HCT116 (cell line): ENCODE measurements at regions not wholly inside any gene's neighbourhood (a gene's known extent, or its start where the extent isn't known, plus 50 kb on each side); places are given as distances from the start of the nearest gene placed in this dataset.

Experiments
- ATAC-seq: fragments of 200-7000 bp; cut with Tn5 transposase; 2 replicates; pipeline ENCODE4 v1.9.1; 2020; ENCODE audit warnings: mild to moderate bottlenecking, moderate library complexity
- BruUV-seq: library from RNA; stranded (reverse); fragments of 400-500 nt; replicated peaks from 2 replicates; lab custom pipeline; 2021; lab: Mats Ljungman, UMichigan
- CTCF ChIA-PET: fragments of 300-600 bp; sonication (Branson Sonifier 250); formaldehyde crosslinking; loops from one replicate; lab custom pipeline; 2021; ENCODE audit warnings: antibody characterized with exemption; lab: Charles Lee
- POLR2A ChIA-PET: fragments of 300-600, 350-600 bp; sonication (Branson Sonifier 250); formaldehyde crosslinking; loops from one replicate; lab custom pipeline; 2021; ENCODE audit warnings: antibody characterized with exemption; lab: Charles Lee
- RAD21 ChIA-PET, 2 experiments: fragments of 300-600 bp; sonication (Branson Sonifier 250); formaldehyde crosslinking; loops; one replicate each; lab custom pipeline; 2023; ENCODE audit warnings: low total read pairs in 2 of 2; ENCODE audit not compliant: uncharacterized antibody in 2 of 2, unreplicated experiment in 2 of 2, low non-redundant PET in 1 of 2; lab: Charles Lee
- DNase-seq: peaks from one replicate; pipeline ENCODE4 v3.0.0-alpha.2; 2010; ENCODE audit warnings: low read depth, low spot score
- H2AFZ ChIP-seq: fragments of 200-600 bp; shearing (Covaris generic), sonication (generic); 2 replicates; pipeline ENCODE4 v1.6.1; 2017; ENCODE audit warnings: low read depth, mixed run types, mixed read lengths, antibody characterized with exemption, low read length; ENCODE audit not compliant: poor library complexity, severe bottlenecking
- H3K27ac ChIP-seq: 2 replicates; pipeline ENCODE4 v1.5.1; 2012; ENCODE audit warnings: low read depth, low read length
- H3K27me3 ChIP-seq: fragments of 200-600 bp; sonication (generic); 2 replicates; pipeline ENCODE4 v1.6.1; 2016; ENCODE audit warnings: mixed run types, low read length, mixed read lengths; ENCODE audit not compliant: insufficient read depth
- H3K36me3 ChIP-seq, 2 experiments: fragments of 200-500 bp in 1 of 2; fragments of 200-600 bp in 1 of 2; sonication (Bioruptor generic) in 1 of 2; sonication (generic) in 1 of 2; 2 replicates each; pipeline versions ENCODE4 v1.5.1 to v1.6.1; 2014 to 2016; ENCODE audit warnings: low read length in 2 of 2, inconsistent platforms in 1 of 2, mixed read lengths in 1 of 2, mixed run types in 1 of 2; ENCODE audit not compliant: insufficient read depth in 2 of 2, control insufficient read depth in 1 of 2
- H3K4me1 ChIP-seq, 2 experiments: fragments of 200-600 bp in 1 of 2; sonication (generic) in 1 of 2; 2 replicates each; pipeline versions ENCODE4 v1.5.1 to v1.6.1; 2012 to 2017; ENCODE audit warnings: low read length in 2 of 2, inconsistent platforms in 1 of 2, mild to moderate bottlenecking in 1 of 2, mixed read lengths in 1 of 2, mixed run types in 1 of 2, moderate library complexity in 1 of 2; ENCODE audit not compliant: insufficient read depth in 2 of 2, control insufficient read depth in 1 of 2
- H3K4me2 ChIP-seq: fragments of 200-600 bp; sonication (generic); 2 replicates; pipeline ENCODE4 v1.6.1; 2017; ENCODE audit warnings: mixed run types, low read length, mixed read lengths
- H3K4me3 ChIP-seq, 2 experiments: fragments of 200-600 bp in 1 of 2; sonication (generic) in 1 of 2; replicated peaks in 1 of 2; 2 replicates each; pipeline ENCODE4 v1.5.1; 2011 to 2016; ENCODE audit warnings: low read length in 2 of 2, control low read depth in 1 of 2, low read depth in 1 of 2, mild to moderate bottlenecking in 1 of 2, mixed read lengths in 1 of 2, mixed run types in 1 of 2
- H3K79me2 ChIP-seq: fragments of 200-600 bp; sonication (generic); 2 replicates; pipeline ENCODE4 v1.6.1; 2017; ENCODE audit warnings: mild to moderate bottlenecking, mixed run types, low read length, moderate library complexity, mixed read lengths; ENCODE audit not compliant: insufficient read depth
- H3K9ac ChIP-seq: fragments of 200-600 bp; sonication (generic); 2 replicates; pipeline ENCODE4 v1.6.1; 2016; ENCODE audit warnings: low read length, mixed read lengths
- H3K9me2 ChIP-seq: fragments of 200-600 bp; sonication (generic), shearing (Covaris generic); 2 replicates; pipeline ENCODE4 v1.6.1; 2017; ENCODE audit warnings: mixed run types, mild to moderate bottlenecking, moderate library complexity; ENCODE audit not compliant: insufficient read depth
- H3K9me3 ChIP-seq, 2 experiments: fragments of 200-500 bp in 1 of 2; fragments of 200-600 bp in 1 of 2; sonication (Bioruptor generic) in 1 of 2; sonication (generic) in 1 of 2; 2 replicates each; pipeline ENCODE4 v1.6.1; 2014 to 2017; ENCODE audit warnings: low read length in 2 of 2, mixed read lengths in 2 of 2, inconsistent platforms in 1 of 2, low read depth in 1 of 2, mild to moderate bottlenecking in 1 of 2, mixed run types in 1 of 2, moderate library complexity in 1 of 2; ENCODE audit not compliant: control insufficient read depth in 1 of 2, insufficient read depth in 1 of 2
- H4K20me1 ChIP-seq: fragments of 200-600 bp; sonication (generic), shearing (Covaris generic); 2 replicates; pipeline ENCODE4 v1.6.1; 2017; ENCODE audit warnings: mixed run types, mild to moderate bottlenecking, moderate library complexity; ENCODE audit not compliant: insufficient read depth
- EGR1 ChIP-seq: IDR thresholded peaks from 2 replicates; pipeline ENCODE4 v1.6.1; 2012; ENCODE audit warnings: low read depth
- FOSL1 ChIP-seq: IDR thresholded peaks from 2 replicates; pipeline ENCODE4 v1.6.1; 2012; ENCODE audit warnings: low read depth
- SIN3A ChIP-seq: IDR thresholded peaks from 2 replicates; pipeline ENCODE4 v1.6.1; 2012; ENCODE audit warnings: low read depth
- SRF ChIP-seq: IDR thresholded peaks from 2 replicates; pipeline ENCODE4 v1.6.1; 2012; ENCODE audit warnings: low read depth
- ZFX ChIP-seq: fragments of 450-650 bp; IDR thresholded peaks from 2 replicates; pipeline ENCODE4 v1.6.1; 2017
- ZNF274 ChIP-seq: fragments of 200-500 bp; sonication (Bioruptor generic); IDR thresholded peaks from 2 replicates; pipeline ENCODE4 v1.6.1; 2014; ENCODE audit warnings: mild to moderate bottlenecking, low read depth, low read length, inconsistent platforms
- intact Hi-C: fragments of 100-400 bp; cut with micrococcal nuclease; formaldehyde crosslinking; loops from 2 replicates; pipeline ENCODE4 v1.10.0; 2022
- TF ChIP-seq, protein P1 (sequence below), 3 experiments: fragments of 200-600 bp in 1 of 3; sonication (generic) in 1 of 3; IDR thresholded peaks in 2 of 3; conservative IDR thresholded peaks in 1 of 3; 2 replicates each; pipeline ENCODE4 v1.5.1; 2012 to 2017; ENCODE audit warnings: low read depth in 2 of 3, low read length in 2 of 3, antibody characterized with exemption in 1 of 3, borderline replicate concordance in 1 of 3, control low read depth in 1 of 3, mild to moderate bottlenecking in 1 of 3, mixed read lengths in 1 of 3, mixed run types in 1 of 3, moderate library complexity in 1 of 3; ENCODE audit not compliant: insufficient read depth in 1 of 3
- TF ChIP-seq, protein P2 (sequence below): IDR thresholded peaks from 2 replicates; pipeline ENCODE4 v1.6.1; 2011; ENCODE audit warnings: mild to moderate bottlenecking, low read length, moderate library complexity; ENCODE audit not compliant: insufficient replicate concordance; ENCODE audit errors: extremely low read depth

DNA sequence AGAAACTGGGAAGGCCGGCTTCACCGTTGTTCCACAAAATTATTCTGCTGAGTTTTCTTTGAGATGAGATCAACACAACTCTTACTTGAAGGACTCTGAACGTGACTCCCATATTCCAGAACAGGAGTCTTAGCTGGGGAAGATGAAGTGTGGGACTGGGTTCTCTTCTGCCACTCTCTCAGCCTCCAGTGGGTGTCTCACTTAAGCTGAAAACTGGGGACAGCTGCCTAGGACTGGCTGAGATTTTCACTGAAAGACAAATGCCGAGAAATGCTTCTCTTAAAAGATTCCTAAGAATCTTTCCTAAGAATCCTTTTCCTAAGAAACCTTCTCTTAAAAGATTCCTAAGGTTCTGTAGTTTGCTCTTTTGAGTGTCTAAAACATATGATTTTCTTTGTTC lies 156.6 kb upstream of the LHCGR start:
- DNase-seq: no peak
- ChIA-PET POLR2A (no interaction called here), CTCF (no interaction called here), RAD21 (no interaction called here)
- ATAC-seq: peak; percentile 47; the same call in 1 of the 2 replicates
- H3K9me2 ChIP-seq: no peaks in the 10 kb centered on the region
- no peaks in the 10 kb centered on the region for H4K20me1 ChIP-seq
- no peak overlapping the region for H2AFZ ChIP-seq
- no peak overlapping the region for H3K4me3 ChIP-seq
- H3K4me1 ChIP-seq: no peaks in the 10 kb centered on the region
- no TSS peak for BruUV-seq
- H3K9me3 ChIP-seq: no peaks in the 10 kb centered on the region
- no peak overlapping the region for H3K4me2 ChIP-seq
- no peaks in the 10 kb centered on the region for H3K36me3 ChIP-seq
- intact Hi-C loops: no loop called here
- no peak overlapping the region for H3K27ac ChIP-seq
- H3K27me3 ChIP-seq: peaks cover 16% of the 10 kb centered on the region
- TF ChIP-seq ZNF274: no peak
- TF ChIP-seq, protein P1, sequence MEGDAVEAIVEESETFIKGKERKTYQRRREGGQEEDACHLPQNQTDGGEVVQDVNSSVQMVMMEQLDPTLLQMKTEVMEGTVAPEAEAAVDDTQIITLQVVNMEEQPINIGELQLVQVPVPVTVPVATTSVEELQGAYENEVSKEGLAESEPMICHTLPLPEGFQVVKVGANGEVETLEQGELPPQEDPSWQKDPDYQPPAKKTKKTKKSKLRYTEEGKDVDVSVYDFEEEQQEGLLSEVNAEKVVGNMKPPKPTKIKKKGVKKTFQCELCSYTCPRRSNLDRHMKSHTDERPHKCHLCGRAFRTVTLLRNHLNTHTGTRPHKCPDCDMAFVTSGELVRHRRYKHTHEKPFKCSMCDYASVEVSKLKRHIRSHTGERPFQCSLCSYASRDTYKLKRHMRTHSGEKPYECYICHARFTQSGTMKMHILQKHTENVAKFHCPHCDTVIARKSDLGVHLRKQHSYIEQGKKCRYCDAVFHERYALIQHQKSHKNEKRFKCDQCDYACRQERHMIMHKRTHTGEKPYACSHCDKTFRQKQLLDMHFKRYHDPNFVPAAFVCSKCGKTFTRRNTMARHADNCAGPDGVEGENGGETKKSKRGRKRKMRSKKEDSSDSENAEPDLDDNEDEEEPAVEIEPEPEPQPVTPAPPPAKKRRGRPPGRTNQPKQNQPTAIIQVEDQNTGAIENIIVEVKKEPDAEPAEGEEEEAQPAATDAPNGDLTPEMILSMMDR (IDR thresholded peaks at IDR 0.05 in 2 of 3, conservative IDR thresholded peaks at IDR 0.05 in 1 of 3; ENCODE audit: borderline replicate concordance in 1 of 3, insufficient read depth in 1 of 3, low read depth in 2 of 3, low read length in 2 of 3): 0 out of 6 replicates have a peak, but pooled peaks of 1 of the 3 experiments have one; percentile 14
- no peak overlapping the region for H3K9ac ChIP-seq
- no peaks in the 10 kb centered on the region for H3K79me2 ChIP-seq

DNA sequence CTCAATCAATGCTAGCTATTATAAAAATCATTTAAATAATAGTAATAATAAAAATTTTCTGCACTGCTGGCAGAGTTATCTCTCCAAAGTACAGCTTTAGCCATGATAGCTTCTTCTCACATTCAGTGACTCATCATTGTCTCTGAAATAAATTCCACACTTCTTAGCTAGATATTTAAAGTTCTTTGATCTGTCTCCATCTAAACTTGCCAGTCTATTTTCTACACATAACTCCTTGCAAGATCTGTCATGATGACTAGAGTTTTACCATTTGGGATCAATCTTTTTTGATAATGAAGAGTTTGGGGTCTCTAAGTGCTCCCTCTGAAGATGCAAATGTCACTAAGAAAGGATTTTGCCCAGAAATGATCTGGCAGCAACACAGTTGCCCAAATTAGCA lies 155.4 kb upstream of the LHCGR start:
- Histone ChIP-seq H3K27me3 (peaks cover 25% of the 10 kb centered on the region), H3K4me2 (no peak overlapping the region), H3K4me3 (no peak overlapping the region), H4K20me1 (no peaks in the 10 kb centered on the region), H2AFZ (no peak overlapping the region), H3K9me3 (no peaks in the 10 kb centered on the region), H3K79me2 (no peaks in the 10 kb centered on the region), H3K9me2 (no peaks in the 10 kb centered on the region), H3K36me3 (no peaks in the 10 kb centered on the region), H3K27ac (no peak overlapping the region), H3K4me1 (no peaks in the 10 kb centered on the region), H3K9ac (no peak overlapping the region)
- TF ChIP-seq, protein P2, sequence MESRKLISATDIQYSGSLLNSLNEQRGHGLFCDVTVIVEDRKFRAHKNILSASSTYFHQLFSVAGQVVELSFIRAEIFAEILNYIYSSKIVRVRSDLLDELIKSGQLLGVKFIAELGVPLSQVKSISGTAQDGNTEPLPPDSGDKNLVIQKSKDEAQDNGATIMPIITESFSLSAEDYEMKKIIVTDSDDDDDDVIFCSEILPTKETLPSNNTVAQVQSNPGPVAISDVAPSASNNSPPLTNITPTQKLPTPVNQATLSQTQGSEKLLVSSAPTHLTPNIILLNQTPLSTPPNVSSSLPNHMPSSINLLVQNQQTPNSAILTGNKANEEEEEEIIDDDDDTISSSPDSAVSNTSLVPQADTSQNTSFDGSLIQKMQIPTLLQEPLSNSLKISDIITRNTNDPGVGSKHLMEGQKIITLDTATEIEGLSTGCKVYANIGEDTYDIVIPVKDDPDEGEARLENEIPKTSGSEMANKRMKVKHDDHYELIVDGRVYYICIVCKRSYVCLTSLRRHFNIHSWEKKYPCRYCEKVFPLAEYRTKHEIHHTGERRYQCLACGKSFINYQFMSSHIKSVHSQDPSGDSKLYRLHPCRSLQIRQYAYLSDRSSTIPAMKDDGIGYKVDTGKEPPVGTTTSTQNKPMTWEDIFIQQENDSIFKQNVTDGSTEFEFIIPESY: no peak
- TF ChIP-seq EGR1 (no peak), ZFX (no peak), FOSL1 (no peak), SRF (no peak), SIN3A (no peak)
- ATAC-seq (no peak), DNase-seq (no peak)
- ChIA-PET POLR2A (no interaction called here), RAD21 (no interaction called here), CTCF (no interaction called here)
- BruUV-seq: no TSS peak
- intact Hi-C loops: no loop called here
